ENCODE measurements at regions not wholly inside any gene's neighbourhood (a gene's known extent, or its start where the extent isn't known, plus 50 kb on each side); places are given as distances from the start of the nearest gene placed in this dataset.

DNA sequence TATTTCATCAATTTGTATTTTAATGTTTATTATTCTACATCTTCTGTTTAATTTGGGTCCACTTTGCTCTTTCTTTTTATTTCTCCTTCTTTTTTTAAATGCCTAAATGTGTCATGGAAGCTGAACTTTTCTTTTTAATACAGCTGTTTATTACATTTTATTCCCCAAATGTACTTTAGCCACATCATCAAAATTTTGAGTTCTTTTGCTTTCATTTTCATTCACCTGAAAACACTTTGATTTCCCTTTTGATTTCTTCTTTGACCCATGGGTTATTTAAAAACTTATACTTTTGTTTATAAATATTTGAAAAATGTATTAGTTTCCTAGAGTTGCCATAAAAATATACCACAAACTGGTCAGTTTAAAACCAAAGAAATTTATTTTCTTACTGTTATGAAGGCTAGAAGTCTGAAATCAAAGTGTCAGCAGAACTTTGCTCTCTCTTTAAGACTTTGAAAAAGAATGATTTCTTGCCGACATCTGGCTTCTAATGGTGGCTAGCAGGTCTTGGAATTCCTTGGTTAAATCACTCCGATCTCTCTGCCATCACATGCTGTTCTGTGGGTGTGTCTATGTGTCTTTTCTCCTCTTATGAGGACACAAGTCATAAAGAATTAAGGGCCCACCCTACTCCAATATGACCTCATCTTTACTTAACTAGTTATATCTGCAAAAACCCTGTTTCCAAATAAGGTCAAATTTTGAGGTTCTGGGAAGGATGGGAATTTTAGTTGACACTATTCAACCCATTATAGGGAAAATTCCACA is 225.5 kb downstream of the ANKRD7 start:
- H3K4me1 ChIP-seq, result no peaks in the 10 kb centered on the region
- TF ChIP-seq, protein P1, sequence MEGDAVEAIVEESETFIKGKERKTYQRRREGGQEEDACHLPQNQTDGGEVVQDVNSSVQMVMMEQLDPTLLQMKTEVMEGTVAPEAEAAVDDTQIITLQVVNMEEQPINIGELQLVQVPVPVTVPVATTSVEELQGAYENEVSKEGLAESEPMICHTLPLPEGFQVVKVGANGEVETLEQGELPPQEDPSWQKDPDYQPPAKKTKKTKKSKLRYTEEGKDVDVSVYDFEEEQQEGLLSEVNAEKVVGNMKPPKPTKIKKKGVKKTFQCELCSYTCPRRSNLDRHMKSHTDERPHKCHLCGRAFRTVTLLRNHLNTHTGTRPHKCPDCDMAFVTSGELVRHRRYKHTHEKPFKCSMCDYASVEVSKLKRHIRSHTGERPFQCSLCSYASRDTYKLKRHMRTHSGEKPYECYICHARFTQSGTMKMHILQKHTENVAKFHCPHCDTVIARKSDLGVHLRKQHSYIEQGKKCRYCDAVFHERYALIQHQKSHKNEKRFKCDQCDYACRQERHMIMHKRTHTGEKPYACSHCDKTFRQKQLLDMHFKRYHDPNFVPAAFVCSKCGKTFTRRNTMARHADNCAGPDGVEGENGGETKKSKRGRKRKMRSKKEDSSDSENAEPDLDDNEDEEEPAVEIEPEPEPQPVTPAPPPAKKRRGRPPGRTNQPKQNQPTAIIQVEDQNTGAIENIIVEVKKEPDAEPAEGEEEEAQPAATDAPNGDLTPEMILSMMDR (IDR thresholded peaks at IDR 0.05), result no peak
- no peak for ATAC-seq
- H3K4me3 ChIP-seq, result no peak overlapping the region
- 77 to 87% methylated on average over 2 of the region's 2 CpGs for WGBS, 2 donors
- no peaks in the 10 kb centered on the region for H3K27me3 ChIP-seq
- no peaks in the 10 kb centered on the region for H3K36me3 ChIP-seq
- H3K27ac ChIP-seq, result no peak overlapping the region
- intact Hi-C loops (cut with DNase I), result no loop called here
- no peak for DNase-seq
- H3K9me3 ChIP-seq, result peaks cover 0 to 9% (median 0%) of the 10 kb centered on the region in 11 donors

DNA sequence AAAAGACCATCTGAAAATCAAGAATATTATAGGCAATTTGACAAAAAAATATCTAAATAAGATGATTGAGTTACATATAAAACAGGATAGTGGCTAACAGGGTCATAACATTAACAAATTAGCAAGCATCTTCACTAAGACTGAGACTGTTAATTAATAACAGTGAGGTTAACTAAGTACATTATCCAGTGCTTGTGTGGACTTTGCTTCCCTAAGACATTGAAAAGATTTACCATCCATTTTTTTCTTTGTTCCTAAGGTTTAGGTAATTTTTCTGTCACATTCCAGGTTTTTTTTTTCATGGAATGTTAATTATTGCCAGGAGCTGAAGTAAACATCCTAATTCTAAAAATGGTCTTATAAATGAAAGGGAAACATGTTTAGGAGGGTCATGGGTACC is 227.6 kb downstream of the ANKRD7 start:
- DNase-seq, result no peak
- TF ChIP-seq, protein P1 (IDR thresholded peaks at IDR 0.05), result no peak
- ATAC-seq, result no peak
- H3K9me3 ChIP-seq, result peaks cover 0 to 9% (median 0%) of the 10 kb centered on the region in 11 donors
- H3K36me3 ChIP-seq, result no peaks in the 10 kb centered on the region
- no peak overlapping the region for H3K27ac ChIP-seq
- H3K27me3 ChIP-seq, result no peaks in the 10 kb centered on the region
- intact Hi-C loops (cut with DNase I), result no loop called here
- H3K4me1 ChIP-seq, result no peaks in the 10 kb centered on the region
- H3K4me3 ChIP-seq, result no peak overlapping the region

DNA sequence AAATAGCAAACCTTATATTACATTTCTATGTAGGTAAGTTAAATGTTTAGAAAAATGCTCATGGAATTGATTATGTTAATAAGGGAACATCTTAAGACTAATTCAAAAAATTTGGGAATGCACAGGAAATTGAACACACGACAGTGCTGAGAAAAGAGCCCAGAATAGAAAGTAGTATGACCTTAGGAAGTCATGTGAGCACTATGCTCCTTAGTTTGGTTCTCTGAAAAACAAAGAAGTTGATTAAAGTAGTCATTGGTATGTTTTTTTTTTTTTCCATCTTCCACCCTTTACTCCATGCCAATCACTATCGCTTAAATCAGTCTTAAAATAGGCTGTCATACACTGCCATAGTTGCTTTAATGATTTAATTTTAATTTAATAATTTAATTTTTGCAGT is 242.9 kb downstream of the ANKRD7 start:
- H3K4me3 ChIP-seq, result no peak overlapping the region
- ATAC-seq, result no peak

DNA sequence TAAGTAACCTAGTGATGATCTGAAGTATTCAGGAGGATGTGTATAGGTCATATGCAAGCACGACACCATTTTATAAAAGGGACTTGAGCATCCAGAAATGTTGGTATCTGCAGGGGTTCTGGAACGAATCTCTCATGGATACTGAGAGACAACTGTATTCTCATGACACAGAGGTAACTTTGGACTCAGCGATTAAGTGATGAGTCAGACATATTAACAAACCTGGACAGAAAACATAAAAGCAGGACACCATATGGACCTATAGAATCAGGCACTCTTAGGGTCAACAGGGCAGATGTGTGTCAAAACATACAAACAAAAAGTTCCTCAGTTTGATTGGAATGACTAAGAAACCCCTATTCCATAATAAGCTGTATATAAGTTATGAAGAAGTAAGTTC is 248.1 kb downstream of the ANKRD7 start:
- 89 to 90% methylated on average over 3 of the region's 3 CpGs for WGBS, 2 donors
- no peak overlapping the region for H3K4me3 ChIP-seq
- H3K27ac ChIP-seq, result no peak overlapping the region
- DNase-seq (no peak), ATAC-seq (no peak)
- TF ChIP-seq, protein P1 (IDR thresholded peaks at IDR 0.05), result no peak
- no peaks in the 10 kb centered on the region for H3K4me1 ChIP-seq
- no peaks in the 10 kb centered on the region for H3K36me3 ChIP-seq
- H3K27me3 ChIP-seq, result no peaks in the 10 kb centered on the region
- intact Hi-C loops (cut with DNase I), result no loop called here
- H3K9me3 ChIP-seq, result peaks cover 0 to 3% (median 0%) of the 10 kb centered on the region in 11 donors

More for the DNA sequence above, 242.9 kb downstream of the ANKRD7 start:
- 20 to 36% methylated on average over 2 of the region's 2 CpGs for whole genome bisulfite sequencing, 2 donors
- Histone ChIP-seq H3K9me3 (no peaks in the 10 kb centered on the region), H3K27ac (no peak overlapping the region), H3K4me1 (no peaks in the 10 kb centered on the region), H3K27me3 (no peaks in the 10 kb centered on the region), H3K36me3 (no peaks in the 10 kb centered on the region)
- no peak for DNase-seq
- TF ChIP-seq, protein P1 (IDR thresholded peaks at IDR 0.05), result no peak
- intact Hi-C loops (cut with DNase I), result no loop called here

All from heart right ventricle (tissue), 16 donors.